LNCAP (cell line): ENCODE measurements at regions not wholly inside any gene's neighbourhood (a gene's known extent, or its start where the extent isn't known, plus 50 kb on each side); places are given as distances from the start of the nearest gene placed in this dataset.

ENCODE experiments used
- TF ChIP-seq, protein P1 (sequence below): fragments of 450-650 bp; IDR thresholded peaks from 2 replicates; pipeline ENCODE4 v1.5.1; 2017; ENCODE audit warnings: mild to moderate bottlenecking

DNA sequence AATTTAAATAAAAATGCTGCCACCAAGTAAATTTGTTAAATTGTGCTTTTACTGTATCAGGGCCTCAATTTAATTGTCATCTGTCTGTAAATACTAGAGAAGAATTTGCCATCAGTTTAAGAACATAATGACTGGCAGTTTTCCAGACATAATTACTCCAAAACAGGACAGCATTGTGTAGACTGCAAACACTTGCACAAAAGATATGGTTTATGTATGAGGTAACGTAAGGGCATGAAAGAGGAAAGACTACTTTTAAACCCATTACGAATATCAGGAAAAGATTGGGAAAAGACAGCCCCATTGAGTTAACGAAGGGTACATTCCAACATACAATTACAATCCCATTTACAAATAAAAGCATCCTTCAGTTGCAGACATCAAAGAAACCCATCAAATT is 59.8 kb upstream of the KRR1 start:
- TF ChIP-seq, protein P1, sequence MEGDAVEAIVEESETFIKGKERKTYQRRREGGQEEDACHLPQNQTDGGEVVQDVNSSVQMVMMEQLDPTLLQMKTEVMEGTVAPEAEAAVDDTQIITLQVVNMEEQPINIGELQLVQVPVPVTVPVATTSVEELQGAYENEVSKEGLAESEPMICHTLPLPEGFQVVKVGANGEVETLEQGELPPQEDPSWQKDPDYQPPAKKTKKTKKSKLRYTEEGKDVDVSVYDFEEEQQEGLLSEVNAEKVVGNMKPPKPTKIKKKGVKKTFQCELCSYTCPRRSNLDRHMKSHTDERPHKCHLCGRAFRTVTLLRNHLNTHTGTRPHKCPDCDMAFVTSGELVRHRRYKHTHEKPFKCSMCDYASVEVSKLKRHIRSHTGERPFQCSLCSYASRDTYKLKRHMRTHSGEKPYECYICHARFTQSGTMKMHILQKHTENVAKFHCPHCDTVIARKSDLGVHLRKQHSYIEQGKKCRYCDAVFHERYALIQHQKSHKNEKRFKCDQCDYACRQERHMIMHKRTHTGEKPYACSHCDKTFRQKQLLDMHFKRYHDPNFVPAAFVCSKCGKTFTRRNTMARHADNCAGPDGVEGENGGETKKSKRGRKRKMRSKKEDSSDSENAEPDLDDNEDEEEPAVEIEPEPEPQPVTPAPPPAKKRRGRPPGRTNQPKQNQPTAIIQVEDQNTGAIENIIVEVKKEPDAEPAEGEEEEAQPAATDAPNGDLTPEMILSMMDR, result no peak

DNA sequence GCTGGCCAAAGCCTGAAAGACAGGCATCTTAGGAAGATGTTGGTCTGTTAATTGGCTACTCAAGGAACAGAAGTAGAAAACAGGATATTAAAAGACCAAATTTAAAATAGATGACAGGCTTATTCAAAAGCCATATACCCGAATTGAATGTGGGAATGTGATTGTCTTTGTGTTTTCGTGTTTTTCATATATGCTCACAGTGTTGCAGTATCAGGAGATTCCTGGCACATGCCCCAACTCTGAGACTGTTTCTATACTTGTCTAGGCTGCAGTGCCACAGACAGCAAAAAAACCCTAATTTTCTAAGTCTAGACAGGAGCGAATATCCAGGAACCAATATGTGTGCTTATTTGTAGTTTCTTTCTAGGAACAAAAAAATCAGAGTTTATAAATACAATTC is 57.4 kb upstream of the KRR1 start:
- TF ChIP-seq, protein P1, result no peak

DNA sequence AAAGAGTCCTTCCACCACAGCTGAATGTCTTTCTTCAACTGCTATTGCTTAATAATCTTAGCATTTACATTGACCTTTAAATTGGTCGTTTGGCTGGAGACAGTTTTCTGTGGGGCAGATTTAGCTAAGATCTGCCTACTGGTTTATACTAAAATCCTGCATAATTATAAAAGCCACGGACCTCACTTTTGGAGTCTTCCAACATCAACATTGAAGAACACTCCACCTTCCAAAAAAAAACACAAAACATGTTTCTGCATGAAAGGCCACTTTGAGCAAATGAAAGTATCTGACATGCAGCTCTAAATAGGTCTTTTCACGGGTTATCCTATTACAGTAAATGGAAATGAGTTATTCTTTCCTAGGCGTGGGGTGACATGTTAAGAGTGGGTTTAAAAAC is 57.0 kb upstream of the KRR1 start:
- TF ChIP-seq, protein P1, result no peak

DNA sequence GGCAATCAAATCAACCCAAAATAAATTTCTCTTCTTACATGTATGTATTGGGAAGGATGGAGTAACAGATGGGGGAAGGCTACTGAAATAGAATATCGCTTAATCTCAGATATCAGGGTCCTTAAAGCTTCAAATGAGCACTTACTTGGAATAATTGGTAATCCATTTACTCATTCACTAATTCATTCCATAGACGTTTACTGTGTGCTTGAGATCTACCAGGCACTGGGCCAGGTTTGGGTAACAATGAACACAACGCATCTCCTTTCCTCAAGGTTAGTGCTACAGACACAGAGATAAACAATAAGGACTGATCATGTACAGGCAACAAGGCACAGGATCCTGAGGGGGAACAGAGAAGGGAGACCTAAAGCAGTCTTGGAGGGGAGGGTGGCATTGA is 54.4 kb upstream of the KRR1 start:
- TF ChIP-seq, protein P1, result no peak

DNA sequence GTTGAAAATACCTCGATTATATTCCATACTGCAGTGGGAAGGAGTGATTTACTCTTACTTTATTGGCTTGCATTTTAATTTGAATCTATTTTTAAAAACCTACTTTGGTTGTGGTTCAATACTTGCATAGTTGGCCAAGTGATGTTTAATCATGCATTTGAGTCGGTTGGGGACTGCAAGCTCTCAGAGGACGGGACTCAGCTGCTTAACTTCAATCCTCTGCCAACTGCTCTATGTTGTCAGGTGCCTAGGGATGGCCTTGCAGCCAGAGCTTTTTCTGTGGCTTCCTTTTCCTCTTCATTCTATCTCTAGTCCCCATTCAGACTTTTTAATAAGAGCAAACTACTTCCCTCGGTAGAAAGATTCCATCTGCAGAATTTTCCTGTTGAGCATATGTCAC is 53.4 kb upstream of the KRR1 start:
- TF ChIP-seq, protein P1, result no peak

DNA sequence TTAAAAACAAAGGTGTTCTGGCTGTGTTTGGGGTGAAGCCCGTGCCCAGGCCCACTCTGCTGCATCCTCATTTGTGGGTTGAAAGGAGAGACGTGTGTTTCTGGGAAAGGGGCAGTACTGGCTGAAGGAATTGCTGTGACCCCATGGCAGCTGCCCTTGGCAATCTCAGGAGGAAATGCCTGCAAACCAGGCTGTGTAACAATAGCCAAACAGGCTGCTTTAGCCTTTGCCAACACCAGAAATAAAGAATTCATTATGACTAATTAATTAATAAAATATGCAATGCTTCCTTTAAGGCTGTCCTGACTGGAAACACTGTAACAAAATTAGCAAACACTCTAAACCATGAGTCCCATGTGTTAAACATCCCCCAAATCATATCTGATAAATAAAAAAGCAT is 53.0 kb upstream of the KRR1 start:
- TF ChIP-seq, protein P1, result no peak

DNA sequence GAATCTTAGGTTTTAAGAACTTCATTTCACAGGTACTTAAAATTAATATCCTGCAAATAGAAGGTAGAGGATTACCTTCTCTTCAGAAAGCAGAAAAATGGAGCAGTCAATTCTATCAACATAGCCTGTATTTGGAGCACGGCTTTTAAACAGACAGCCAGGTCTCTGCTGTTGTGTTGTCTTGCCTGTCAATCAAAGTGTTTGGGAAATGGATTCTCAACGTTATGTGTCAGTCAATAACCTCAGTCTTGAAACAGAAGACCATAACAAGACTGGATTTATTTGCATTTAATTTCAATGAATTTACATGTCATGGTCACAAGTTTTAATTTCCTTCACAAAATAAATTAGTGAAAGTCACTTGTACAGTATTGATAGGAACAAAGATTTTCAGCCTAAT is 51.9 kb upstream of the KRR1 start:
- TF ChIP-seq, protein P1, result no peak

DNA sequence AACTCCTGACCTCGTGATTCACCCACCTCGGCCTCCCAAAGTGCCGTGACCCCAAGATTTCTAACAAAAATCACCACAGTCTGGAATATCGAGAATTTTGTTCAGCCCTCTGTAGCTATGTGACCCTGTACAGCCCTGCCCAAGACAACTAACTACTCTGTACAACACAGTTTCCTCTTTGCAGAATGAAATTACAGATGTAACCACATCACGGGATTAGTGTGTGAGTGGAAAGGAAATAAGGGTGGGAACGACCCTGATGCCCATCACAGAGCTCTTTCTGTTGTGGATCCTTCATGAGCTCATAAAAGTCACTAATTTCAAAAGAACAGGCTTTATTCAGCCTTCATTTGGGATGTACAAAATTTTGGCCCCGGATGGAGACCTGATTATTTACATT is 50.5 kb upstream of the KRR1 start:
- TF ChIP-seq, protein P1, result no peak
